ENCODE measurements at regions not wholly inside any gene's neighbourhood (a gene's known extent, or its start where the extent isn't known, plus 50 kb on each side); places are given as distances from the start of the nearest gene placed in this dataset.
"Not testable (repeated sequence)": the region's sequence is repeated elsewhere in the genome, so short reads cannot be mapped to it uniquely, and the experiment has no call there.

GRCh38 chr5:68114378-68115040, 101.0 kb upstream of the PIK3R1 start:
- no peak for DNase-seq

GRCh38 chr5:68112658-68113057, 102.9 kb upstream of the PIK3R1 start:
- no peak for DNase-seq

- DNase-seq = no peak
Measured at GRCh38 chr5:68110894-68111293, 104.7 kb upstream of the PIK3R1 start.

- DNase-seq = no peak
Measured at GRCh38 chr5:68110264-68110663, 105.3 kb upstream of the PIK3R1 start.

- DNase-seq = not testable (repeated sequence)
Measured at GRCh38 chr5:68104217-68104616, 111.3 kb upstream of the PIK3R1 start.

- DNase-seq = not testable (repeated sequence)
Measured at GRCh38 chr5:68103297-68103696, 112.3 kb upstream of the PIK3R1 start.

GRCh38 chr5:68099327-68099726, 116.2 kb upstream of the PIK3R1 start:
- no peak for DNase-seq

- no peak for DNase-seq
Measured at GRCh38 chr5:68093455-68094159, 121.9 kb upstream of the PIK3R1 start.

- no peak for DNase-seq
Measured at GRCh38 chr5:68088302-68088701, 127.3 kb upstream of the PIK3R1 start.

- DNase-seq = no peak
Measured at GRCh38 chr5:68087866-68088265, 127.7 kb upstream of the PIK3R1 start.

GRCh38 chr5:68086857-68087256, 128.7 kb upstream of the PIK3R1 start:
- DNase-seq = no peak

GRCh38 chr5:68086439-68086838, 129.1 kb upstream of the PIK3R1 start:
- no peak for DNase-seq

GRCh38 chr5:68084396-68084795, 131.2 kb upstream of the PIK3R1 start:
- DNase-seq = no peak

GRCh38 chr5:68080282-68081050, 135.1 kb upstream of the PIK3R1 start:
- no peak for DNase-seq

GRCh38 chr5:68077349-68077894, 138.1 kb upstream of the PIK3R1 start:
- no peak for DNase-seq

- DNase-seq = no peak
Measured at GRCh38 chr5:68074633-68075032, 140.9 kb upstream of the PIK3R1 start.

GRCh38 chr5:68074048-68074632, 141.4 kb upstream of the PIK3R1 start:
- no peak for DNase-seq

- no peak for DNase-seq
Measured at GRCh38 chr5:68071736-68072135, 143.8 kb upstream of the PIK3R1 start.

- DNase-seq = no peak
Measured at GRCh38 chr5:68071282-68071632, 144.3 kb upstream of the PIK3R1 start.

- DNase-seq = no peak
Measured at GRCh38 chr5:68070591-68071281, 144.8 kb upstream of the PIK3R1 start.

- DNase-seq = no peak
Measured at GRCh38 chr5:68067976-68068603, 147.5 kb upstream of the PIK3R1 start.

- no peak for DNase-seq
Measured at GRCh38 chr5:68067291-68067690, 148.3 kb upstream of the PIK3R1 start.

Data from CD4-positive, alpha-beta T cell treated with Interleukin-1 beta for 1 hour (primary cell).